ENCODE measurements at regions not wholly inside any gene's neighbourhood (a gene's known extent, or its start where the extent isn't known, plus 50 kb on each side); places are given as distances from the start of the nearest gene placed in this dataset.

- DNase-seq (ENCODE audit: low spot score): no peak
Observed at GRCh38 chr9:17846948-17847655, 268.2 kb downstream of the SH3GL2 start.

- DNase-seq (ENCODE audit: low spot score): no peak
Observed at GRCh38 chr9:17847908-17848307, 269.0 kb downstream of the SH3GL2 start.

GRCh38 chr9:17852108-17852507 lies 273.2 kb downstream of the SH3GL2 start:
- DNase-seq (ENCODE audit: low spot score): no peak

GRCh38 chr9:17854487-17854886 lies 275.6 kb downstream of the SH3GL2 start:
- no peak for DNase-seq (ENCODE audit: low spot score)

- no peak for DNase-seq (ENCODE audit: low spot score)
Observed at GRCh38 chr9:17856995-17857394, 278.1 kb downstream of the SH3GL2 start.

GRCh38 chr9:17859228-17859627 lies 280.4 kb downstream of the SH3GL2 start:
- no peak for DNase-seq (ENCODE audit: low spot score)

- no peak for DNase-seq (ENCODE audit: low spot score)
Observed at GRCh38 chr9:17859987-17860386, 281.1 kb downstream of the SH3GL2 start.

- no peak for DNase-seq (ENCODE audit: low spot score)
Observed at GRCh38 chr9:17862101-17862500, 283.2 kb downstream of the SH3GL2 start.

GRCh38 chr9:17862629-17863028 lies 283.8 kb downstream of the SH3GL2 start:
- DNase-seq (ENCODE audit: low spot score): no peak

- DNase-seq (ENCODE audit: low spot score): no peak
Observed at GRCh38 chr9:17863213-17863883, 284.5 kb downstream of the SH3GL2 start.

GRCh38 chr9:17863924-17864323 lies 285.1 kb downstream of the SH3GL2 start:
- no peak for DNase-seq (ENCODE audit: low spot score)

GRCh38 chr9:17864951-17865350 lies 286.1 kb downstream of the SH3GL2 start:
- DNase-seq (ENCODE audit: low spot score): no peak

- no peak for DNase-seq (ENCODE audit: low spot score)
Observed at GRCh38 chr9:17865881-17866280, 287.0 kb downstream of the SH3GL2 start.

GRCh38 chr9:17870722-17871121 lies 291.9 kb downstream of the SH3GL2 start:
- no peak for DNase-seq (ENCODE audit: low spot score)

GRCh38 chr9:17871213-17871890 lies 292.5 kb downstream of the SH3GL2 start:
- no peak for DNase-seq (ENCODE audit: low spot score)

GRCh38 chr9:17875886-17876285 lies 297.0 kb downstream of the SH3GL2 start:
- DNase-seq (ENCODE audit: low spot score): no peak

- DNase-seq (ENCODE audit: low spot score): no peak
Observed at GRCh38 chr9:17876687-17877086, 297.8 kb downstream of the SH3GL2 start.

GRCh38 chr9:17878810-17879370 lies 300.0 kb downstream of the SH3GL2 start:
- DNase-seq (ENCODE audit: low spot score): no peak

- no peak for DNase-seq (ENCODE audit: low spot score)
Observed at GRCh38 chr9:17881371-17881770, 302.5 kb downstream of the SH3GL2 start.

- no peak for DNase-seq (ENCODE audit: low spot score)
Observed at GRCh38 chr9:17882688-17883594, 304.1 kb downstream of the SH3GL2 start.

- DNase-seq (ENCODE audit: low spot score): no peak
Observed at GRCh38 chr9:17888066-17888465, 309.2 kb downstream of the SH3GL2 start.

Measured in umbilical cord (tissue), 1 donor.